GM23338 (cell line): ENCODE measurements at regions not wholly inside any gene's neighbourhood (a gene's known extent, or its start where the extent isn't known, plus 50 kb on each side); places are given as distances from the start of the nearest gene placed in this dataset.

ENCODE experiments used
- ATAC-seq: fragments of 200-7000 bp; cut with Tn5 transposase; 3 replicates; pipeline ENCODE4 v1.9.1; 2020
- DNase-seq: peaks from one replicate; pipeline ENCODE4 v3.0.0-alpha.2; 2015; ENCODE audit warnings: low spot score
- H2AFZ ChIP-seq: fragments of 200-600 bp; sonication (generic); 2 replicates; pipeline ENCODE4 v1.8.0; 2016; ENCODE audit warnings: antibody characterized with exemption, mild to moderate bottlenecking, moderate library complexity
- H3F3A ChIP-seq: fragments of 200-600 bp; sonication (generic); replicated peaks from 2 replicates; pipeline ENCODE4 v1.8.0; 2017; ENCODE audit warnings: antibody characterized with exemption, mixed run types, low read depth
- H3K27ac ChIP-seq: fragments of 200-600 bp; sonication (generic); 2 replicates; pipeline ENCODE4 v1.6.1; 2016; ENCODE audit warnings: low read depth
- H3K27me3 ChIP-seq: fragments of 200-600 bp; sonication (generic); 2 replicates; pipeline ENCODE4 v1.8.0; 2016; ENCODE audit warnings: mild to moderate bottlenecking, mixed run types, moderate library complexity; ENCODE audit not compliant: insufficient read depth
- H3K36me3 ChIP-seq: fragments of 200-600 bp; sonication (generic); 2 replicates; pipeline ENCODE4 v1.8.0; 2016; ENCODE audit warnings: mild to moderate bottlenecking; ENCODE audit not compliant: insufficient read depth
- H3K4me1 ChIP-seq: fragments of 200-600 bp; sonication (generic); 2 replicates; pipeline ENCODE4 v1.8.0; 2016; ENCODE audit warnings: mild to moderate bottlenecking, moderate library complexity; ENCODE audit not compliant: insufficient read depth
- H3K4me2 ChIP-seq: fragments of 200-600 bp; sonication (generic); 2 replicates; pipeline ENCODE4 v1.7.1; 2017; ENCODE audit warnings: mixed run types
- H3K4me3 ChIP-seq: fragments of 200-600 bp; sonication (generic); 2 replicates; pipeline ENCODE4 v1.6.1; 2016; ENCODE audit warnings: mixed run types
- H3K79me2 ChIP-seq: fragments of 200-600 bp; sonication (generic); replicated peaks from 2 replicates; pipeline ENCODE4 v1.8.0; 2017; ENCODE audit warnings: mild to moderate bottlenecking; ENCODE audit not compliant: insufficient read depth
- H3K9me2 ChIP-seq: fragments of 200-600 bp; sonication (generic); 2 replicates; pipeline ENCODE4 v1.8.0; 2017; ENCODE audit not compliant: insufficient read depth
- H4K20me1 ChIP-seq: fragments of 200-600 bp; sonication (generic); replicated peaks from 2 replicates; pipeline ENCODE4 v1.8.0; 2017; ENCODE audit warnings: mild to moderate bottlenecking; ENCODE audit not compliant: insufficient read depth
- H3K27ac Mint-ChIP-seq: 2 replicates; pipeline ENCODE4 v1.8.0; 2020; ENCODE audit warnings: inconsistent platforms, mild to moderate bottlenecking, moderate library complexity, mixed read lengths
- H3K27me3 Mint-ChIP-seq: 3 replicates; pipeline ENCODE4 v1.8.0; 2022; ENCODE audit warnings: low read depth, mild to moderate bottlenecking, moderate library complexity, mixed read lengths, inconsistent platforms; ENCODE audit not compliant: insufficient read depth, poor library complexity
- H3K36me3 Mint-ChIP-seq: 3 replicates; pipeline ENCODE4 v1.8.0; 2021; ENCODE audit warnings: low read depth, mild to moderate bottlenecking, inconsistent platforms, moderate library complexity, mixed read lengths
- H3K4me1 Mint-ChIP-seq: 3 replicates; pipeline ENCODE4 v1.8.0; 2020; ENCODE audit warnings: mild to moderate bottlenecking, inconsistent platforms, mixed read lengths
- H3K4me3 Mint-ChIP-seq: 3 replicates; pipeline ENCODE4 v1.8.0; 2021; ENCODE audit warnings: moderate library complexity, mild to moderate bottlenecking, inconsistent platforms, mixed read lengths
- H3K9me3 Mint-ChIP-seq: 3 replicates; pipeline ENCODE4 v1.8.0; 2020; ENCODE audit warnings: moderate library complexity, mild to moderate bottlenecking, inconsistent platforms, mixed read lengths
- EZH2phosphoT487 ChIP-seq: fragments of 200-600 bp; sonication (generic); IDR thresholded peaks from one replicate; pipeline ENCODE4 v1.8.1; 2018; ENCODE audit warnings: antibody characterized with exemption; ENCODE audit not compliant: unreplicated experiment
- ZNF114 ChIP-seq: fragments of 250-450 bp; sonication (Bioruptor Pico); IDR thresholded peaks from 2 replicates; pipeline ENCODE4 v1.5.0; 2020; ENCODE audit warnings: mild to moderate bottlenecking, moderate library complexity
- TF ChIP-seq, protein P1 (sequence below): fragments of 250-450 bp; sonication (Bioruptor Pico); IDR thresholded peaks from 2 replicates; pipeline ENCODE4 v1.5.0; 2020; ENCODE audit warnings: mild to moderate bottlenecking, moderate library complexity
- TF ChIP-seq, protein P2 (sequence below): IDR thresholded peaks from 2 replicates; pipeline ENCODE4 v1.6.1; 2016; ENCODE audit warnings: antibody characterized with exemption

DNA sequence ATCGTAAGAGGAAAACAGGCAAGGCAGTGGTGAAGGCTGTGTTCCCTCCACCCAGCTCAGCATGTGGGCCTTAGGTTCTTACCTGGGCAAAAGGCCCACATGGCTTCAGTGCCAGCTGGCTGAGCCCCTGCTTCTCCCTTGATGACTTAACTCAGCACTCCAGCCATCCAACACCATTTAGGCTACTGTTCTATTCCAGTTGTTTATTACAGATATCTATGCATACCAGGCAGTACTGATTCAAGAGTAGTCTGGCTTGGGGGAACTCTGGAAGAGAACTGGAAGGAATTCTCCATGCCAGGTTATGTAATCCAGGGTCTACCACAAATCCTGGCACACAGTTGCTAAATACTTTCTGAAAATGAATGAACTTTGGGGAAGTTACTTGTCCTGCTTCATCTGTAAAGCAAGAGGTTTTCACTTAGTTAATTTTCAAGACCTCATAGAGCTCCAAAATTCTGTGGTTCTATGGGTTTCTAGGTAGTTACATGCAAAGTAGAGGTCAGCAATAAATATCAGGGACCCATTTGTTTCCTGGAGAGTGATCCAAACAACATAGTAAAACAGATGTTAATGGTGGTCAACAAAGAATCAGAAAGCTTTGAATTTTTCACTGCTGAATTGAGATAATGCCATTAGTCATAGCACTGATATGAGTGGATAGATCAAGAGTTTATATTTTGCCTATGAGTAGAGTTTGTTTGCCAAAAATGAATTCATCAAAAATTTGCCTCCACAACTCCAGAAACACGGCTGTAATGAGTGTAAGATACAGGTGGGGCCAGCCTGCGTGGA is 88.2 kb upstream of the OSMR start (continued):
- TF ChIP-seq, protein P1, sequence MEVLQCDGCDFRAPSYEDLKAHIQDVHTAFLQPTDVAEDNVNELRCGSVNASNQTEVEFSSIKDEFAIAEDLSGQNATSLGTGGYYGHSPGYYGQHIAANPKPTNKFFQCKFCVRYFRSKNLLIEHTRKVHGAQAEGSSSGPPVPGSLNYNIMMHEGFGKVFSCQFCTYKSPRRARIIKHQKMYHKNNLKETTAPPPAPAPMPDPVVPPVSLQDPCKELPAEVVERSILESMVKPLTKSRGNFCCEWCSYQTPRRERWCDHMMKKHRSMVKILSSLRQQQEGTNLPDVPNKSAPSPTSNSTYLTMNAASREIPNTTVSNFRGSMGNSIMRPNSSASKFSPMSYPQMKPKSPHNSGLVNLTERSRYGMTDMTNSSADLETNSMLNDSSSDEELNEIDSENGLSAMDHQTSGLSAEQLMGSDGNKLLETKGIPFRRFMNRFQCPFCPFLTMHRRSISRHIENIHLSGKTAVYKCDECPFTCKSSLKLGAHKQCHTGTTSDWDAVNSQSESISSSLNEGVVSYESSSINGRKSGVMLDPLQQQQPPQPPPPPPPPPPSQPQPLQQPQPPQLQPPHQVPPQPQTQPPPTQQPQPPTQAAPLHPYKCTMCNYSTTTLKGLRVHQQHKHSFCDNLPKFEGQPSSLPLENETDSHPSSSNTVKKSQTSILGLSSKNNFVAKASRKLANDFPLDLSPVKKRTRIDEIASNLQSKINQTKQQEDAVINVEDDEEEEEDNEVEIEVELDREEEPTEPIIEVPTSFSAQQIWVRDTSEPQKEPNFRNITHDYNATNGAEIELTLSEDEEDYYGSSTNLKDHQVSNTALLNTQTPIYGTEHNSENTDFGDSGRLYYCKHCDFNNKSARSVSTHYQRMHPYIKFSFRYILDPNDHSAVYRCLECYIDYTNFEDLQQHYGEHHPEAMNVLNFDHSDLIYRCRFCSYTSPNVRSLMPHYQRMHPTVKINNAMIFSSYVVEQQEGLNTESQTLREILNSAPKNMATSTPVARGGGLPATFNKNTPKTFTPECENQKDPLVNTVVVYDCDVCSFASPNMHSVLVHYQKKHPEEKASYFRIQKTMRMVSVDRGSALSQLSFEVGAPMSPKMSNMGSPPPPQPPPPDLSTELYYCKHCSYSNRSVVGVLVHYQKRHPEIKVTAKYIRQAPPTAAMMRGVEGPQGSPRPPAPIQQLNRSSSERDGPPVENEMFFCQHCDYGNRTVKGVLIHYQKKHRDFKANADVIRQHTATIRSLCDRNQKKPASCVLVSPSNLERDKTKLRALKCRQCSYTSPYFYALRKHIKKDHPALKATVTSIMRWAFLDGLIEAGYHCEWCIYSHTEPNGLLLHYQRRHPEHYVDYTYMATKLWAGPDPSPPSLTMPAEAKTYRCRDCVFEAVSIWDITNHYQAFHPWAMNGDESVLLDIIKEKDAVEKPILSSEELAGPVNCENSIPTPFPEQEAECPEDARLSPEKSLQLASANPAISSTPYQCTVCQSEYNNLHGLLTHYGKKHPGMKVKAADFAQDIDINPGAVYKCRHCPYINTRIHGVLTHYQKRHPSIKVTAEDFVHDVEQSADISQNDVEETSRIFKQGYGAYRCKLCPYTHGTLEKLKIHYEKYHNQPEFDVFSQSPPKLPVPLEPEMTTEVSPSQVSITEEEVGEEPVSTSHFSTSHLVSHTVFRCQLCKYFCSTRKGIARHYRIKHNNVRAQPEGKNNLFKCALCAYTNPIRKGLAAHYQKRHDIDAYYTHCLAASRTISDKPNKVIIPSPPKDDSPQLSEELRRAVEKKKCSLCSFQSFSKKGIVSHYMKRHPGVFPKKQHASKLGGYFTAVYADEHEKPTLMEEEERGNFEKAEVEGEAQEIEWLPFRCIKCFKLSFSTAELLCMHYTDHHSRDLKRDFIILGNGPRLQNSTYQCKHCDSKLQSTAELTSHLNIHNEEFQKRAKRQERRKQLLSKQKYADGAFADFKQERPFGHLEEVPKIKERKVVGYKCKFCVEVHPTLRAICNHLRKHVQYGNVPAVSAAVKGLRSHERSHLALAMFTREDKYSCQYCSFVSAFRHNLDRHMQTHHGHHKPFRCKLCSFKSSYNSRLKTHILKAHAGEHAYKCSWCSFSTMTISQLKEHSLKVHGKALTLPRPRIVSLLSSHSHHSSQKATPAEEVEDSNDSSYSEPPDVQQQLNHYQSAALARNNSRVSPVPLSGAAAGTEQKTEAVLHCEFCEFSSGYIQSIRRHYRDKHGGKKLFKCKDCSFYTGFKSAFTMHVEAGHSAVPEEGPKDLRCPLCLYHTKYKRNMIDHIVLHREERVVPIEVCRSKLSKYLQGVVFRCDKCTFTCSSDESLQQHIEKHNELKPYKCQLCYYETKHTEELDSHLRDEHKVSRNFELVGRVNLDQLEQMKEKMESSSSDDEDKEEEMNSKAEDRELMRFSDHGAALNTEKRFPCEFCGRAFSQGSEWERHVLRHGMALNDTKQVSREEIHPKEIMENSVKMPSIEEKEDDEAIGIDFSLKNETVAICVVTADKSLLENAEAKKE (CRISPR knock-in tag): no peak

DNA sequence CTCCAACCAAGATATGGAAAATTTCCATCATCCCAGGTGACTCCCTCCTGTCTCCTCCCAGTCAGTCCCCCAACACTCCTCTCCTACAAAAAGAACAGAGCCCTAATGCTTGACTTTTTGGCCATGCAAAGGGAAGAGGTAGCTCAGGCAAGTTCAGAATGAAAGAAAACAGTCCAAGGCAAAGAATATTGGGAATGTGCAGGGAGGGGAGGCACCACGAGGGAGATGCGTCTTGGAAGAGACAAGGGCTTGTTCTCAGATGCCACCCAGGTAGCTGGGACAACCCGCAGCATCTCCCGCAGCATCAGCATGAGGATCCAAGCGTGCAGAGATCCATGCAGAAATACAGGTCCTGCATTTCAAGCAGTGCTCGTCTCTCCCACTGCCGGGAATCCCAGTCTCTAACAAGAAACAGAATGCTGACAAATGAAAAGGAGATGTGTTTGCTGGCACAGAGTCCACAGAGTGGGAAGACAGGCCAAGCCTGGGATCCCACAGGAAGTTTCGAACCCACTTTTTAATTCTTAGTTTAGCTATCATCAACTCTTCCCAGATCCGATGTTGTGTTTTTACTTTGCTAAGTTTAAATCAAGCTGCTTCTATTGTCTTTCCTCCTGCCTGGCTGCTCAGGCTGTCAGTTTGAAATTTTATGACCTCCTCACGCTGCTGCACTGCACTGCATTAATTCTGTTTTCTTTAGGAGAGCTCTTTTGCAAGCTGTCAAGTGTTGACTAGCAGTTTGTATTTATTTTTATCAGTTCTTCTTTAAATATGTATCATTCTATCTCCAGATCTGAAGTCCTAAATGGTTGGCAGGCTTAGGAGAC is 86.8 kb upstream of the OSMR start:
- Histone ChIP-seq H3K4me3 (no peak overlapping the region), H3F3A (no peaks in the 10 kb centered on the region), H3K79me2 (no peaks in the 10 kb centered on the region), H3K27me3 (no peaks in the 10 kb centered on the region), H3K9me2 (no peaks in the 10 kb centered on the region), H2AFZ (peak overlapping the region; percentile 28; the same call in 1 of the 2 replicates), H3K4me2 (no peak overlapping the region), H3K36me3 (no peaks in the 10 kb centered on the region), H4K20me1 (no peaks in the 10 kb centered on the region), H3K27ac (no peak overlapping the region), H3K4me1 (no peaks in the 10 kb centered on the region)
- no peaks in the 10 kb centered on the region for H3K4me1 Mint-ChIP-seq
- H3K4me3 Mint-ChIP-seq: no peak overlapping the region
- TF ChIP-seq, protein P1 (CRISPR knock-in tag): no peak
- TF ChIP-seq EZH2phosphoT487: no peak
- TF ChIP-seq, protein P2, sequence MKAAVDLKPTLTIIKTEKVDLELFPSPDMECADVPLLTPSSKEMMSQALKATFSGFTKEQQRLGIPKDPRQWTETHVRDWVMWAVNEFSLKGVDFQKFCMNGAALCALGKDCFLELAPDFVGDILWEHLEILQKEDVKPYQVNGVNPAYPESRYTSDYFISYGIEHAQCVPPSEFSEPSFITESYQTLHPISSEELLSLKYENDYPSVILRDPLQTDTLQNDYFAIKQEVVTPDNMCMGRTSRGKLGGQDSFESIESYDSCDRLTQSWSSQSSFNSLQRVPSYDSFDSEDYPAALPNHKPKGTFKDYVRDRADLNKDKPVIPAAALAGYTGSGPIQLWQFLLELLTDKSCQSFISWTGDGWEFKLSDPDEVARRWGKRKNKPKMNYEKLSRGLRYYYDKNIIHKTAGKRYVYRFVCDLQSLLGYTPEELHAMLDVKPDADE: no peak
- no peak for TF ChIP-seq ZNF114 (CRISPR knock-in tag)
- no peaks in the 10 kb centered on the region for H3K27me3 Mint-ChIP-seq
- H3K27ac Mint-ChIP-seq: no peak overlapping the region
- ATAC-seq (no peak), DNase-seq (no peak)
- H3K9me3 Mint-ChIP-seq: no peaks in the 10 kb centered on the region
- H3K36me3 Mint-ChIP-seq: no peaks in the 10 kb centered on the region
